ENCODE measurements at regions not wholly inside any gene's neighbourhood (a gene's known extent, or its start where the extent isn't known, plus 50 kb on each side); places are given as distances from the start of the nearest gene placed in this dataset.
A peak's percentile ranks its signal among the peaks of the same experiment; 100 is the strongest.
"Not testable (repeated sequence)": the region's sequence is repeated elsewhere in the genome, so short reads cannot be mapped to it uniquely, and the experiment has no call there.

- H4K20me1 ChIP-seq (ENCODE audit: insufficient read depth, low read length), result no peaks in the 10 kb centered on the region
- no peaks in the 10 kb centered on the region for H3K9me3 Mint-ChIP-seq (ENCODE audit: unreplicated experiment)
- FAIRE-seq, result no peak
- peaks cover 5% of the 10 kb centered on the region for H3K4me1 Mint-ChIP-seq (ENCODE audit: low read depth, unreplicated experiment)
- H3K79me2 ChIP-seq (ENCODE audit: insufficient read depth, low read length), result no peaks in the 10 kb centered on the region
- H3K27me3 Mint-ChIP-seq (ENCODE audit: low read depth, unreplicated experiment), result peaks cover 2% of the 10 kb centered on the region
- H3K4me2 ChIP-seq (ENCODE audit: low read length), result no peak overlapping the region
- H3K4me3 ChIP-seq (ENCODE audit: insufficient read depth, low read depth, low read length), result no peak overlapping the region
- TF ChIP-seq CTCF (IDR thresholded peaks at IDR 0.05; ENCODE audit: insufficient read depth, low read depth, low read length) (no peak), EZH2 (IDR thresholded peaks at IDR 0.05; ENCODE audit: insufficient read depth, low read length) (no peak)
- no peaks in the 10 kb centered on the region for H3K9me3 ChIP-seq (ENCODE audit: insufficient read depth, low read depth, low read length)
- no peak overlapping the region for H3K27ac ChIP-seq (ENCODE audit: low read depth, low read length)
- H3K27me3 ChIP-seq (ENCODE audit: insufficient read depth, low read length), result no peaks in the 10 kb centered on the region
- no peak for DNase-seq (ENCODE audit: low read depth)
- no peaks in the 10 kb centered on the region for H3K36me3 ChIP-seq (ENCODE audit: insufficient read depth, low read length)
- H3K9ac ChIP-seq (ENCODE audit: low read length), result no peak overlapping the region
- H3K36me3 Mint-ChIP-seq (ENCODE audit: low read depth, unreplicated experiment), result peaks cover 1% of the 10 kb centered on the region
- no peak overlapping the region for H3K4me3 Mint-ChIP-seq (ENCODE audit: unreplicated experiment)
- H2AFZ ChIP-seq (ENCODE audit: low read depth, low read length), result no peak overlapping the region
- H3K4me1 ChIP-seq (ENCODE audit: insufficient read depth, low read length), result no peaks in the 10 kb centered on the region
- no peak overlapping the region for H3K27ac Mint-ChIP-seq (ENCODE audit: unreplicated experiment)
Observed at GRCh38 chr1:147050654-147051053, 112.5 kb downstream of the NBPF12 start.

GRCh38 chr1:147046863-147047394 is 108.8 kb downstream of the NBPF12 start:
- not testable (repeated sequence) for H3K27ac Mint-ChIP-seq (ENCODE audit: unreplicated experiment); H3K27me3 ChIP-seq (ENCODE audit: insufficient read depth, low read length); H3K9me3 ChIP-seq (ENCODE audit: insufficient read depth, low read depth, low read length); H2AFZ ChIP-seq (ENCODE audit: low read depth, low read length); H3K4me3 Mint-ChIP-seq (ENCODE audit: unreplicated experiment); H4K20me1 ChIP-seq (ENCODE audit: insufficient read depth, low read length); H3K4me2 ChIP-seq (ENCODE audit: low read length); H3K9ac ChIP-seq (ENCODE audit: low read length); H3K4me1 Mint-ChIP-seq (ENCODE audit: low read depth, unreplicated experiment); H3K27me3 Mint-ChIP-seq (ENCODE audit: low read depth, unreplicated experiment); H3K4me3 ChIP-seq (ENCODE audit: insufficient read depth, low read depth, low read length); H3K79me2 ChIP-seq (ENCODE audit: insufficient read depth, low read length); H3K36me3 ChIP-seq (ENCODE audit: insufficient read depth, low read length); H3K27ac ChIP-seq (ENCODE audit: low read depth, low read length); DNase-seq (ENCODE audit: low read depth); H3K36me3 Mint-ChIP-seq (ENCODE audit: low read depth, unreplicated experiment); H3K4me1 ChIP-seq (ENCODE audit: insufficient read depth, low read length); H3K9me3 Mint-ChIP-seq (ENCODE audit: unreplicated experiment)
- FAIRE-seq, result peak; percentile 100

- Mint-ChIP-seq H3K36me3 (ENCODE audit: low read depth, unreplicated experiment) (peaks cover 1% of the 10 kb centered on the region), H3K27me3 (ENCODE audit: low read depth, unreplicated experiment) (no peaks in the 10 kb centered on the region), H3K4me1 (ENCODE audit: low read depth, unreplicated experiment) (peaks cover 5% of the 10 kb centered on the region)
Observed at GRCh38 chr1:147046189-147046862, 108.2 kb downstream of the NBPF12 start.

More at GRCh38 chr1:147046189-147046862, 108.2 kb downstream of the NBPF12 start:
- Mint-ChIP-seq H3K4me3 (ENCODE audit: unreplicated experiment) (no peak overlapping the region), H3K27ac (ENCODE audit: unreplicated experiment) (no peak overlapping the region), H3K9me3 (ENCODE audit: unreplicated experiment) (no peaks in the 10 kb centered on the region)
- Histone ChIP-seq H3K9me3 (ENCODE audit: insufficient read depth, low read depth, low read length) (no peaks in the 10 kb centered on the region), H3K36me3 (ENCODE audit: insufficient read depth, low read length) (no peaks in the 10 kb centered on the region), H3K4me1 (ENCODE audit: insufficient read depth, low read length) (no peaks in the 10 kb centered on the region), H3K4me2 (ENCODE audit: low read length) (no peak overlapping the region), H3K79me2 (ENCODE audit: insufficient read depth, low read length) (no peaks in the 10 kb centered on the region), H3K27ac (ENCODE audit: low read depth, low read length) (no peak overlapping the region), H3K9ac (ENCODE audit: low read length) (no peak overlapping the region), H4K20me1 (ENCODE audit: insufficient read depth, low read length) (no peaks in the 10 kb centered on the region), H2AFZ (ENCODE audit: low read depth, low read length) (no peak overlapping the region), H3K4me3 (ENCODE audit: insufficient read depth, low read depth, low read length) (no peak overlapping the region), H3K27me3 (ENCODE audit: insufficient read depth, low read length) (peaks cover 2% of the 10 kb centered on the region)
- no peak for TF ChIP-seq CTCF (IDR thresholded peaks at IDR 0.05; ENCODE audit: insufficient read depth, low read depth, low read length)
- no peak for TF ChIP-seq EZH2 (IDR thresholded peaks at IDR 0.05; ENCODE audit: insufficient read depth, low read length)
- no peak for FAIRE-seq
- DNase-seq (ENCODE audit: low read depth), result no peak
